ENCODE measurements at regions not wholly inside any gene's neighbourhood (a gene's known extent, or its start where the extent isn't known, plus 50 kb on each side); places are given as distances from the start of the nearest gene placed in this dataset.
"Not testable (repeated sequence)": the region's sequence is repeated elsewhere in the genome, so short reads cannot be mapped to it uniquely, and the experiment has no call there.

GRCh38 chr17:31611053-31611452 is 219.6 kb downstream of the RAB11FIP4 start:
- not testable (repeated sequence) for DNase-seq (ENCODE audit: low spot score)

GRCh38 chr17:31609996-31610910 is 218.8 kb downstream of the RAB11FIP4 start:
- no peak for DNase-seq (ENCODE audit: low spot score)

- no peak for DNase-seq (ENCODE audit: low spot score)
These were observed 217.9 kb downstream of the RAB11FIP4 start for GRCh38 chr17:31609331-31609730.

- DNase-seq (ENCODE audit: low spot score), result no peak
These were observed 217.3 kb downstream of the RAB11FIP4 start for GRCh38 chr17:31608659-31609254.

DNA sequence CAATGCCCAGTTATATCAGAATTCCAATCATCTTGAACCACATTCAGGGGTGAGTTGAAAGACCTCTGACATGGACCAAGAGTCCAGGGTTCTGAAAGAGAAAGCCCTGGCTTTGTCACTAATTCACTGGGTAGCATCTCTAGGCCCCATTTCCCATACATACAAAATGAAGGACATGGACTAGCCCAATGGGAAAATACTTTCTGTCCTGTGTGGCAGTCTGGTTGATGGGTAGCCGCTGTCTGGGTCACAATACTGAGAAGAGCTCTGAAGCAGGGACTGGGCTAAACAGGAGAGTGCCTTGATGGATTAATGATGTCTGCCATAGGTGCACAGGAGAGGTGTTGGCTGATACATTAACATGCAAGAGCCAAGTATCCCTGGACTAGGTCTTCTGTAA is 214.3 kb downstream of the RAB11FIP4 start:
- DNase-seq (ENCODE audit: low spot score), result no peak

DNA sequence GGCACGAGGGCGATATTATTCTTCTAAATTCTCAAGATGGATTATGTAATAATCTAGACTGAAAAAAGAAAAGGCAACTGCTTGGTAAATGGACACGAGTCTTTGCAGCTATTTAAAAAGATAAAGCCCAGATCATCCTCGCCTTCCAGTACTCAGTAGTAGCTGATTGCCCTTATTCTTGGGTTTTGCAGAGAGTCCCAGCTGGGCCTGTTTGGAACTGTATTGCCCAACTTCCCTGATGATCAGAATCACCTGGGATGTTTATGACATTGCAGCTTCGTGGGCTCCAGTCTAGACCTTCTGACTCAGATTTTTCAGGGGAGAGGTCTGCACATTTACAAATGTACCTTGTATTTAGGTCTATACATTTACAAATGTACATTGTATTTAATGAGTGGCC is 213.5 kb downstream of the RAB11FIP4 start:
- DNase-seq (ENCODE audit: low spot score), result no peak

DNA sequence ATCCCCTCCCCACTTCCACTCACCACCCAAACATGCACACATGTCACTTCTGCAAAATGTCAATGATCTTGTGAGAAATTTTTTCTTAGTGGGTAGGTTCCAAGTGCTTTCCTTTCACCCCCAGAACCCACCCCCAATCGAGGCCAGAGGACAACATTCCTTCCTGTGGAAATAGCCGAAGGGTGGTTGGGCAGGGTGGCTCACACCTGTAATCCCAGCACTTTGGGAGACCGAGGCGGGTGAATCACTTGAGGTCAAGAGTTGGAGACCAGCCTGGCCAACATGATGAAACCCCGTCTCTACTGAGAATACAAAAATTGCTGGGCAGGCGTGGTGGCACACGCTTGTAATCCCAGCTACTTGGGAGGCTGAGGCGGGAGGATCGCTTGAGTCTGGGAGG is 208.7 kb downstream of the RAB11FIP4 start:
- DNase-seq (ENCODE audit: low spot score), result not testable (repeated sequence)

DNA sequence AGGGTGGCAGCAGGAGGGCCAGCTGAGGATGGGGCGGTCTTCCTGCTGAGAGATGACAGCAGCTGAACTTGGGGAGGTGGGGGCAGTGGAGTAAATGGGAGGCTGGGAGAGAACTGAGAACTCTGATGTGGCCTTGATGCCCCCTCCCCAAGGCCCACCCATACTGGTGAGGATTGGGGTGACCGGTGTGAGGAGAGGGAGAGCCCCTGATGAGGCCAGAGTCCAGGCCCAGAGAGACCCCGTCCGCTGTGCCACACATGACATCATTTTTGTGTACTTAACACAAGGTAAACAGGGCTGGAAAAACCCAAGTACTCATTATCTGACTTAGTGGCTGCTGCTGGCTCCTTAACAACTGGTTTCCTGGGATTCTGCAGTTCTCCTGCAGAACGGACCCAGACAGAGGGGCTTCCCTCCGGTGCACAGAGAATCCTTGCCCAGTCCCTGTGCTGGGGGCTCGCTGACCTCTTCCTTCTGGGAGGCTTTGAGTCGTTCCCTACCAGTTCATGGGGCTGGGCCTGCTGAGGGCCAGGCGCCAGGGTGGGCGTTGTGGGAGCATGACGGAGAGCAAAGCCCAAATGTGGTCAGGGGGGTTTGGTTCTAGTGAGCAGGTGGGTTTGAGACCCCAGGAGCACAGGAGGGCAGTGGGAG is 207.6 kb downstream of the RAB11FIP4 start:
- no peak for DNase-seq (ENCODE audit: low spot score)

- DNase-seq (ENCODE audit: low spot score), result no peak
These were observed 206.9 kb downstream of the RAB11FIP4 start for GRCh38 chr17:31598399-31598782.

DNA sequence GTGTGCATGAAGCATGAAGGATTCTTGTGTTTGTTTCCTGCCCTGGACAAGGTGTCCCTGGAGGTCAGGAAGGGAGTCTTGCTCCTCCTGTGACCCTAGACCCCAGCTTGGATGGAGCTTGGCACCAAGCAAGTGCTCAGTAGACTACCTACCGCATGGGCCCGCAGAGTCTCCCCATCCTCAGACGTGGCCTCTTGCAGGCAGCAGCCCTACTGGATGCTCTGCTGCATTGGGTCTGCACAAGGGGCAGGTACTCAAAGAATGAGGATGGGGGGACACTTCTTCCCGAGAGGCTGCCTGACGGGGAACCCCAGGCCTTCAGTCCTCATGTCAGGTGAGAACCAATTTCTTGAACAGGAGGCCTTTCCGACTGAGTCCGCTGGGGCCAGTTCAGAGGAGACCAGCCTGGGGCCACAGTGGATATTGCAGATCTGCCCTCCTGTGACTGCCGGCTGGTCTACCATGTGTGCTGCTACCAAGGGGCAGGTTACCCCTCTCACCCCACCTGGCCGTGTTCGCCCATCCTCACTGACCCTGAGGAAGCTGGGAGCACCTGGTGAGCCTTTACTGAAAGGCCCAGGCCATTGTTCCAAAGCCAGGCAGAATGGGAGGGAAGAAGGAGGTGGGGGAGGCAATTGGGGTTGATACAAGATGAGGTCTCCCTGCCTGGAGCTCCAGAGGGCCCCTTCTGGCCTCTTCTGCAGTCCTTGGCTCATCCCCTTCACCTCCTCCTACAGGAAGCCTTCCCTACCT is 206.3 kb downstream of the RAB11FIP4 start:
- no peak for DNase-seq (ENCODE audit: low spot score)

GRCh38 chr17:31596382-31597323 is 205.2 kb downstream of the RAB11FIP4 start:
- peak; percentile 78 for DNase-seq (ENCODE audit: low spot score)

- DNase-seq (ENCODE audit: low spot score), result no peak
These were observed 204.3 kb downstream of the RAB11FIP4 start for GRCh38 chr17:31595666-31596381.

- DNase-seq (ENCODE audit: low spot score), result no peak
These were observed 203.6 kb downstream of the RAB11FIP4 start for GRCh38 chr17:31595076-31595475.

DNA sequence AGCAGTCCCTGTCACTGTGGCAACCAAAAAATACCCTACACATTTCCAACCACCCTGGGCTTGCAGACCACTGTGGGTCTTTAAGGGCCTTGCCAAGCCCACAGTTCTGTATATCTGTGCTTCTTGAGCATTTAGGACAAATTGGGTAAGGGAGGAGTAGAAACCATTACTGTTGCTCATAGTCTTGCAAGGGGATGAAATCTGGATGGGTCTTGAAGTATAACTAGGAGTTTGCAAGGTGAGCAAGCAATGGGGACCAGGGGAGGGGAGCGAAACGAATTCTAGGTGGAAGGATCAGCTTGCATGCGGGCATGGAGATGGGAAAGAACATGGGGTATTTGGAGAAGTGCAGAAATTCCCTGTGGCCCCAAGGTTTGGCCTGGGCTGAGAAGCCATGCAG is 202.9 kb downstream of the RAB11FIP4 start:
- no peak for DNase-seq (ENCODE audit: low spot score)

DNA sequence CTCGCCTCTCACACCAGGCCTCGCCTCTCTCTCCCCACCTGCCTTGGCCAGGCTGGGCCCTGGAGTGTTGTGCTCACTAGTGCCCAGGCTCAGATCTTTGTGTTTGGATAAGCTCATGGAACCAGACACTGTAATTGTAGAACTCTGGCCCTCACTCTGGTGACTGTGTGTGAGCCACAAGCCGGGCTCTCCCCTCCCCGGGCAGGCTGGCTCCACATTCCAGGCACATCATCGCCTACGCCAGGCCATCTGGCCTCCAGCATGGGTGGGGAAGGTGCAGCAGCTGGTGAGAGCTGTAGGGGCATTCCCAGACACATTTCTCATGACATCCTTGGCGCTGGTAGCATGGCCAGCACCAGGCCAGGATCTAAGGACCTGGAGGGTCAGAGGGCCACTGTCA is 202.3 kb downstream of the RAB11FIP4 start:
- no peak for DNase-seq (ENCODE audit: low spot score)

GRCh38 chr17:31591924-31592323 is 200.4 kb downstream of the RAB11FIP4 start:
- DNase-seq (ENCODE audit: low spot score), result no peak

- no peak for DNase-seq (ENCODE audit: low spot score)
These were observed 197.0 kb downstream of the RAB11FIP4 start for GRCh38 chr17:31588512-31588911.

GRCh38 chr17:31588034-31588433 is 196.6 kb downstream of the RAB11FIP4 start:
- no peak for DNase-seq (ENCODE audit: low spot score)
